K562 (cell line): ENCODE measurements at regions not wholly inside any gene's neighbourhood (a gene's known extent, or its start where the extent isn't known, plus 50 kb on each side); places are given as distances from the start of the nearest gene placed in this dataset.

ENCODE experiments used
- MAFK ChIP-seq: IDR thresholded peaks from 2 replicates; pipeline ENCODE4 v1.6.1; 2011; ENCODE audit warnings: low read length, improper control_type of control experiment
- NR2C1 ChIP-seq, 2 experiments: fragments of 450-650 bp; IDR thresholded peaks; 2 replicates each; pipeline ENCODE4 v1.6.1; 2017; ENCODE audit warnings: mild to moderate bottlenecking in 2 of 2, antibody characterized with exemption in 1 of 2, inconsistent platforms in 1 of 2, missing compliant biosample characterization in 1 of 2, missing genetic modification characterization in 1 of 2
- RFX5 ChIP-seq: IDR thresholded peaks from 2 replicates; pipeline ENCODE4 v1.6.1; 2011; ENCODE audit warnings: low read depth, mild to moderate bottlenecking, improper control_type of control experiment, low read length
- ZNF445 ChIP-seq: fragments of 250-450 bp; sonication (Bioruptor Pico); IDR thresholded peaks from 2 replicates; pipeline ENCODE4 v1.4.0; 2020; ENCODE audit warnings: low read depth, mild to moderate bottlenecking, moderate library complexity
- TF ChIP-seq, protein P1 (sequence below), 2 experiments: fragments of 450-650 bp; formaldehyde crosslinking in 1 of 2; IDR thresholded peaks; 2 replicates each; pipeline versions ENCODE4 v1.4.0 to v1.6.1; 2014 to 2020; ENCODE audit warnings: mild to moderate bottlenecking in 2 of 2, borderline replicate concordance in 1 of 2, low read depth in 1 of 2

- TF ChIP-seq RFX5 (no peak), ZNF445 (no peak), NR2C1 (IDR thresholded peaks at IDR 0.05) (no peak), NR2C1 (tag; IDR thresholded peaks at IDR 0.05) (no peak), MAFK (no peak)
- TF ChIP-seq, protein P1, sequence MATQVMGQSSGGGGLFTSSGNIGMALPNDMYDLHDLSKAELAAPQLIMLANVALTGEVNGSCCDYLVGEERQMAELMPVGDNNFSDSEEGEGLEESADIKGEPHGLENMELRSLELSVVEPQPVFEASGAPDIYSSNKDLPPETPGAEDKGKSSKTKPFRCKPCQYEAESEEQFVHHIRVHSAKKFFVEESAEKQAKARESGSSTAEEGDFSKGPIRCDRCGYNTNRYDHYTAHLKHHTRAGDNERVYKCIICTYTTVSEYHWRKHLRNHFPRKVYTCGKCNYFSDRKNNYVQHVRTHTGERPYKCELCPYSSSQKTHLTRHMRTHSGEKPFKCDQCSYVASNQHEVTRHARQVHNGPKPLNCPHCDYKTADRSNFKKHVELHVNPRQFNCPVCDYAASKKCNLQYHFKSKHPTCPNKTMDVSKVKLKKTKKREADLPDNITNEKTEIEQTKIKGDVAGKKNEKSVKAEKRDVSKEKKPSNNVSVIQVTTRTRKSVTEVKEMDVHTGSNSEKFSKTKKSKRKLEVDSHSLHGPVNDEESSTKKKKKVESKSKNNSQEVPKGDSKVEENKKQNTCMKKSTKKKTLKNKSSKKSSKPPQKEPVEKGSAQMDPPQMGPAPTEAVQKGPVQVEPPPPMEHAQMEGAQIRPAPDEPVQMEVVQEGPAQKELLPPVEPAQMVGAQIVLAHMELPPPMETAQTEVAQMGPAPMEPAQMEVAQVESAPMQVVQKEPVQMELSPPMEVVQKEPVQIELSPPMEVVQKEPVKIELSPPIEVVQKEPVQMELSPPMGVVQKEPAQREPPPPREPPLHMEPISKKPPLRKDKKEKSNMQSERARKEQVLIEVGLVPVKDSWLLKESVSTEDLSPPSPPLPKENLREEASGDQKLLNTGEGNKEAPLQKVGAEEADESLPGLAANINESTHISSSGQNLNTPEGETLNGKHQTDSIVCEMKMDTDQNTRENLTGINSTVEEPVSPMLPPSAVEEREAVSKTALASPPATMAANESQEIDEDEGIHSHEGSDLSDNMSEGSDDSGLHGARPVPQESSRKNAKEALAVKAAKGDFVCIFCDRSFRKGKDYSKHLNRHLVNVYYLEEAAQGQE (IDR thresholded peaks at IDR 0.05; ENCODE audit: borderline replicate concordance), result no peak
- TF ChIP-seq, protein P1 (CRISPR knock-in tag; IDR thresholded peaks at IDR 0.05; ENCODE audit: low read depth), result no peak
Observed at GRCh38 chr2:146024212-146024743, 1504.4 kb upstream of the ZEB2 start.
